Lung (tissue), 11 donors: ENCODE measurements at regions not wholly inside any gene's neighbourhood (a gene's known extent, or its start where the extent isn't known, plus 50 kb on each side); places are given as distances from the start of the nearest gene placed in this dataset.
"Not testable (repeated sequence)": the region's sequence is repeated elsewhere in the genome, so short reads cannot be mapped to it uniquely, and the experiment has no call there.

ENCODE experiments used
- ATAC-seq: fragments of 200-7000 bp; cut with Tn5 transposase; one replicate; pipeline ENCODE4 v1.9.1; 2020; ENCODE audit warnings: moderate number of reproducible peaks; ENCODE audit not compliant: insufficient read depth, low FRiP score
- DNase-seq, 3 donors: peaks; one replicate each; pipeline ENCODE4 v3.0.0-alpha.2; 2013 to 2017
- H3K27ac ChIP-seq, 2 donors: one replicate each; pipeline ENCODE4 v1.5.1; 2013; ENCODE audit warnings: mild to moderate bottlenecking in 2 of 2, moderate library complexity in 2 of 2, control low read depth in 1 of 2, inconsistent platforms in 1 of 2, low read depth in 1 of 2, low read length in 1 of 2
- H3K27me3 ChIP-seq, 3 donors: one replicate each; pipeline ENCODE4 v1.5.1; 2013; ENCODE audit warnings: low read length in 2 of 3; ENCODE audit not compliant: control insufficient read depth in 3 of 3, insufficient read depth in 3 of 3
- H3K36me3 ChIP-seq, 4 donors: one replicate each; pipeline ENCODE4 v1.5.1; 2013; ENCODE audit warnings: low read length in 4 of 4, mild to moderate bottlenecking in 1 of 4, moderate library complexity in 1 of 4; ENCODE audit not compliant: control insufficient read depth in 4 of 4, insufficient read depth in 4 of 4
- H3K4me1 ChIP-seq, 5 donors: one replicate each; pipeline ENCODE4 v1.5.1; 2013; ENCODE audit warnings: low read length in 5 of 5, mild to moderate bottlenecking in 2 of 5, moderate library complexity in 1 of 5; ENCODE audit not compliant: control insufficient read depth in 5 of 5, insufficient read depth in 5 of 5
- H3K4me3 ChIP-seq: one replicate; pipeline ENCODE4 v1.5.1; 2013; ENCODE audit warnings: mild to moderate bottlenecking, control low read depth, moderate library complexity
- H3K9ac ChIP-seq, 2 donors: one replicate each; pipeline ENCODE4 v1.5.1; 2013; ENCODE audit warnings: low read length in 2 of 2, control low read depth in 1 of 2; ENCODE audit not compliant: insufficient read depth in 1 of 2
- H3K9me3 ChIP-seq, 4 donors: one replicate each; pipeline ENCODE4 v1.5.1; 2013; ENCODE audit warnings: low read length in 3 of 4, mild to moderate bottlenecking in 1 of 4, moderate library complexity in 1 of 4; ENCODE audit not compliant: control insufficient read depth in 4 of 4, insufficient read depth in 3 of 4
- WGBS, 2 donors: extraction: QIAGEN DNeasy Blood & Tissue Kit; methylation state at CpG; one replicate each; pipeline ENCODE4 v1.1.7; 2013; 5-methylcytosine and 5-hydroxymethylcytosine counted together
- TF ChIP-seq, protein P1 (sequence below): IDR thresholded peaks from 2 replicates; pipeline ENCODE4 v1.5.1; 2012; ENCODE audit warnings: mild to moderate bottlenecking; ENCODE audit errors: control extremely low read depth, extremely low read depth
- donor health status: control.
- donor health status: control.
- donor health status: Bipolar disorder and iron deficiency.
- donor health status: healthy.
- donor health status: DM: yes; HTN: yes; CAD: no.

DNA sequence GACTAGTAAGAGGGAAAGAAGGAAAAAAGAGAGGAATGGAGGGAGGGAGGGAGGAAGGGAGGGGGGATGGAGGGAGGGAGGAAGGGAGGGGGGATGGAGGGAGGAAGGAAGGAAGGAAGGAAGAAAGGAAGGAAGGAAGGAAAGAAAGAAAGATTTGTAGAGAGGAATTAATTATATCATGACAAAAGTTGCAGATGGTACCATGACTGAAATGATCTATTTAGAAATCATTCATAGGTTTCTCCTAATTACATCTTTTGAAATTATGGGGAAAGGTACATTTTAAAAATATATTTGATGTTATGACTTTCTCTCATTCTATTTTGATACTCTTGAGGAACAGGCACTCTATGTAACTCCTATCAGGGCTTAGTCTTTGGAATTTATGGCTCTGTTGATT, 236.2 kb upstream of the BTG1 start:
- TF ChIP-seq, protein P1, sequence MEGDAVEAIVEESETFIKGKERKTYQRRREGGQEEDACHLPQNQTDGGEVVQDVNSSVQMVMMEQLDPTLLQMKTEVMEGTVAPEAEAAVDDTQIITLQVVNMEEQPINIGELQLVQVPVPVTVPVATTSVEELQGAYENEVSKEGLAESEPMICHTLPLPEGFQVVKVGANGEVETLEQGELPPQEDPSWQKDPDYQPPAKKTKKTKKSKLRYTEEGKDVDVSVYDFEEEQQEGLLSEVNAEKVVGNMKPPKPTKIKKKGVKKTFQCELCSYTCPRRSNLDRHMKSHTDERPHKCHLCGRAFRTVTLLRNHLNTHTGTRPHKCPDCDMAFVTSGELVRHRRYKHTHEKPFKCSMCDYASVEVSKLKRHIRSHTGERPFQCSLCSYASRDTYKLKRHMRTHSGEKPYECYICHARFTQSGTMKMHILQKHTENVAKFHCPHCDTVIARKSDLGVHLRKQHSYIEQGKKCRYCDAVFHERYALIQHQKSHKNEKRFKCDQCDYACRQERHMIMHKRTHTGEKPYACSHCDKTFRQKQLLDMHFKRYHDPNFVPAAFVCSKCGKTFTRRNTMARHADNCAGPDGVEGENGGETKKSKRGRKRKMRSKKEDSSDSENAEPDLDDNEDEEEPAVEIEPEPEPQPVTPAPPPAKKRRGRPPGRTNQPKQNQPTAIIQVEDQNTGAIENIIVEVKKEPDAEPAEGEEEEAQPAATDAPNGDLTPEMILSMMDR = no peak
- no peaks in the 10 kb centered on the region for H3K9me3 ChIP-seq
- no peak overlapping the region for H3K27ac ChIP-seq
- no peaks in the 10 kb centered on the region for H3K36me3 ChIP-seq
- H3K27me3 ChIP-seq = no peaks in the 10 kb centered on the region
- H3K9ac ChIP-seq = no peak overlapping the region
- DNase-seq = no peak
- ATAC-seq = no peak
- H3K4me1 ChIP-seq = no peaks in the 10 kb centered on the region
- H3K4me3 ChIP-seq = no peak overlapping the region

DNA sequence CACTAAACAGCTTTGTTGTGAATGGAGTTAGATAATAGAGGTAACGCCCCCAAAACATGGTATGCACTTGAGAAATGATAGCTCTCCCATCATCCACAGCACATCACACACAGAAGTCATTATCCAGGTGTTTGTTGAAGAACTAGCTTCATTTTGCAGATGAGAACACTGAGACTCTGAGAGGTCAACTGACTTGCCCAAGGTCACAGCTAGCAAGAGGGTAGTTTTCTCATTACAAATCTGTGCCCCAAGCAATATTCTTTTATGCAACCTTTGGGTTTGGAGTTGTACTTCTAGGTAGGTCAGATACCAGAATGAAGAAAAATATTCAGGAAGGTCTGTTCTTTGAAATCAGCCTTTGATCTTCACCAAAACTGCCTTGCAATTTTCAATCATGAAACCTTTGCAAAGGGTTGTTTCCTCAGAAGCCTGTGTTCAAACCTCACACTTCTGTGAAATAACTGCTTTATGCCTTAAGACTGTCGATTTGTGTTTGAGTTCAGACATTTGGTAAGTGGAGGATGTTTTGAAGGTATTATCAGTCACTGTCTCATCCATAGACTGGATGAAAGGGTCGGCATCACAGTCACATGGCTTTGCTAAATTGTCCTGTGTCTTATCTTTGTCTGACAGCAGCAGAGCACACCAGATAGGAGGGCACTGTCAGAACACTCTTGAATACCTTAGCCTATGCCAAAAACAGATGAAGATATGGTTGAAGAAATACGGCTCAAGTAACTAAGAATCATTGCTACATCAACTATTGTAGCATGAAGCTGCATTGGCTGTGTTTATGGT, 233.2 kb upstream of the BTG1 start:
- H3K9me3 ChIP-seq = no peaks in the 10 kb centered on the region
- no peak for DNase-seq
- H3K27me3 ChIP-seq = no peaks in the 10 kb centered on the region
- no peaks in the 10 kb centered on the region for H3K4me1 ChIP-seq
- WGBS, 2 donors = 79% methylated on average over 4 of the region's 4 CpGs
- ATAC-seq = no peak
- H3K4me3 ChIP-seq = no peak overlapping the region
- TF ChIP-seq, protein P1 = no peak
- no peak overlapping the region for H3K27ac ChIP-seq
- no peak overlapping the region for H3K9ac ChIP-seq
- no peaks in the 10 kb centered on the region for H3K36me3 ChIP-seq

DNA sequence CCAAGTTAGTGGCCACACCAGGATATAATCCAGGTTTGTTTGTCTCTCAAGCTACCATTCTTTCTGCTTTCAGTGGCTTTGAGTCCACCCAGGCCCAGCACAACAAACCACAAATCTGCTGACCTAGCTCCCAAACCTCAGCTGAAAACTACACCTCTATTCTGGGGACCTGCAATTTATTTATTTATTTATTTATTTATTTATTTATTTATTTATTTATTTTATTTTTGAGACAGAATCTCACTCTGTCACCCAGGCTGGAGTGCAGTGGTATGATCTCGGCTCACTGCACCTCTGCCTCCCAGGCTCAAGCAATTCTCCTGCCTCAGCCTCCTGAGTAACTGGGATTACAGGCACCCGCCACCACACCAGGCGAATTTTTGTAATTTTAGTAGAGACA, 229.9 kb upstream of the BTG1 start:
- H3K27ac ChIP-seq, ATAC-seq, H3K4me3 ChIP-seq, DNase-seq, H3K9me3 ChIP-seq, H3K9ac ChIP-seq, H3K36me3 ChIP-seq, H3K27me3 ChIP-seq, H3K4me1 ChIP-seq: not testable (repeated sequence)
- 94 to 100% methylated on average over 3 of the region's 3 CpGs for WGBS, 2 donors

DNA sequence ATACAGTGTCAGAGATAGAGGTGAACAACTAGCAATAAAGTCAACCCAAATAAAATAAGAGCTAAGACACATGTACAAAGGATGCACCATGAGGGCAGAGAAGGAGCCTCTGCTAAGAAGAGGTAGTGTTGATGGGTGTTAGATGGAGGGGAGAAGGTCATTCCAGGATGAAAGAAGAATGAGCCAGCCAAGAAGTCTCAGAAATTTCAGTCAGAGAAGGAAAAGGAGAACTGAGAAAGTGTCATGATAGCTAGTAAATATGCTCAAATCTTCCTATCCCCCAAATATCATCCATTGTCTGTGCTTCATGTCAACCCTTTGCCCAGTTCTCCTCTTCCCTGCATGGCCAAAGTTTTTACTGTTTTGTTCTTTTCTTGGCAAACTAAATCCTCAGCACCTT, 225.2 kb upstream of the BTG1 start:
- H3K4me1 ChIP-seq = no peaks in the 10 kb centered on the region
- H3K27me3 ChIP-seq = no peaks in the 10 kb centered on the region
- TF ChIP-seq, protein P1 = no peak
- H3K9ac ChIP-seq = no peak overlapping the region
- ATAC-seq = no peak
- no peak for DNase-seq
- no peak overlapping the region for H3K4me3 ChIP-seq
- H3K36me3 ChIP-seq = no peaks in the 10 kb centered on the region
- no peaks in the 10 kb centered on the region for H3K9me3 ChIP-seq
- no peak overlapping the region for H3K27ac ChIP-seq
